ENCODE measurements at regions not wholly inside any gene's neighbourhood (a gene's known extent, or its start where the extent isn't known, plus 50 kb on each side); places are given as distances from the start of the nearest gene placed in this dataset.

DNA sequence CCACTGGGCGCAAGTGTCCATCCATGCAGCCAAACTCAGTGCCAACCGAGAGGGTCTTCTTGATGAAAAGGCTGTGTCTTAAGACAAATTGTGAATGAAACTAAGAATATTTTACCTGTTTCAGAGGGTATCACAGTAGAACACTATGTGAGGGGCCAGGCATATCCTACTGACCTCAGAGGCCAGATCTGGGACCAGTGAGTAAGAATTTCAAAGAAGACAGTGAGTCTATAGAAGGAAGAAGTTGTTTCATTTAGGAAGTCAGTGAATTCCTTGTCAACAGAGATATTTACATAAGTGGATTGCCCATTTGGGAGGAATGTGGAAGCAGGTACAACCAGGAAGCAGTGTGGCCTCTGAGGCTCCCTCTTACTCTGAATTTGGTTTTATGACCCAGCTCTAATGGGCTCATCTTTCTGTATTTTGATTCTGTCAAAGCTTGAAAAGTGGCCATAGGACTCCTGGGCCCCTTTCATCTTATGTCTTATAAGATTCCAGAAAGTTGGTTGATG, 137.4 kb downstream of the ZNF664 start:
- Histone ChIP-seq H2AFZ (ENCODE audit: low read depth, low read length) (no peak overlapping the region), H3K27ac (ENCODE audit: low read length) (no peak overlapping the region), H4K20me1 (ENCODE audit: insufficient read depth) (no peaks in the 10 kb centered on the region), H3K9me3 (ENCODE audit: low read length) (no peaks in the 10 kb centered on the region), H3K9me2 (ENCODE audit: insufficient read depth, low read length) (no peaks in the 10 kb centered on the region), H3K27me3 (ENCODE audit: insufficient read depth, low read depth, low read length) (no peaks in the 10 kb centered on the region), H3F3A (ENCODE audit: insufficient read depth, low read length, poor library complexity, severe bottlenecking) (no peaks in the 10 kb centered on the region), H3K4me2 (ENCODE audit: low read length) (no peak overlapping the region), H3K79me2 (replicated peaks; ENCODE audit: insufficient read depth, low read length) (no peaks in the 10 kb centered on the region), H3K36me3 (ENCODE audit: insufficient read depth, low read length) (no peaks in the 10 kb centered on the region), H3K4me3 (ENCODE audit: low read length) (no peak overlapping the region), H3K9ac (ENCODE audit: low read length) (no peak overlapping the region)
- TF ChIP-seq RAD21 (conservative IDR thresholded peaks at IDR 0.05) (no peak), REST (IDR thresholded peaks at IDR 0.05; ENCODE audit: borderline replicate concordance) (no peak), EZH2 (IDR thresholded peaks at IDR 0.05; ENCODE audit: borderline replicate concordance, insufficient read depth, low read length, poor library complexity, severe bottlenecking) (no peak), MXI1 (conservative IDR thresholded peaks at IDR 0.05; ENCODE audit: poor library complexity, severe bottlenecking) (no peak), SMC3 (conservative IDR thresholded peaks at IDR 0.05; ENCODE audit: poor library complexity) (no peak), EP300 (conservative IDR thresholded peaks at IDR 0.05; ENCODE audit: poor library complexity, severe bottlenecking) (no peak), TAF1 (IDR thresholded peaks at IDR 0.05; ENCODE audit: low read depth) (no peak), CTCF (IDR thresholded peaks at IDR 0.05; ENCODE audit: poor library complexity, severe bottlenecking) (no peak), POLR2AphosphoS5 (IDR thresholded peaks at IDR 0.05) (no peak)

DNA sequence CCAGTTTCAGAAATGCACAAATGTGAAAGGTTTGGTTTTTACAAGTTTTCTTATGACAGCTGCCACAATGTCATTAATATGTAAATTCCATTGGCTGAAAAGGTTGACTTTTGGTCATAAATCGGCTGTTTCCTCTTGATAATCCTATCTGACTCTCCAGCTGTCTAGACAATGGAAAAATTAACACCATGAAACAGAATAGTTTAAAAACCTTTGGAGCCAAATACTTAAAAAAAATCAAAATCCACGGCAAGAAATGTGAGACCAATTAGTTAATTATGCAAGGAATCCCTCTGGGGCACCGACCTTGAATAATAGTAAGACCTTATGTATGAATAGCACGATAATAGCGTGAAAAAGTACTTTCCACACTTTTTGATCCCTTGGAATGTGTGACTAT, 138.0 kb downstream of the ZNF664 start:
- H3K36me3 ChIP-seq (ENCODE audit: insufficient read depth, low read length) = no peaks in the 10 kb centered on the region
- H3K9ac ChIP-seq (ENCODE audit: low read length) = no peak overlapping the region
- no peaks in the 10 kb centered on the region for H3K9me3 ChIP-seq (ENCODE audit: low read length)
- H4K20me1 ChIP-seq (ENCODE audit: insufficient read depth) = no peaks in the 10 kb centered on the region
- no peak overlapping the region for H3K4me2 ChIP-seq (ENCODE audit: low read length)
- no peak overlapping the region for H3K27ac ChIP-seq (ENCODE audit: low read length)
- H3K27me3 ChIP-seq (ENCODE audit: insufficient read depth, low read depth, low read length) = no peaks in the 10 kb centered on the region
- TF ChIP-seq EP300 (conservative IDR thresholded peaks at IDR 0.05; ENCODE audit: poor library complexity, severe bottlenecking) (no peak), EZH2 (IDR thresholded peaks at IDR 0.05; ENCODE audit: borderline replicate concordance, insufficient read depth, low read length, poor library complexity, severe bottlenecking) (no peak), REST (IDR thresholded peaks at IDR 0.05; ENCODE audit: borderline replicate concordance) (no peak), SMC3 (conservative IDR thresholded peaks at IDR 0.05; ENCODE audit: poor library complexity) (no peak), POLR2AphosphoS5 (IDR thresholded peaks at IDR 0.05) (no peak), CTCF (IDR thresholded peaks at IDR 0.05; ENCODE audit: poor library complexity, severe bottlenecking) (no peak), TAF1 (IDR thresholded peaks at IDR 0.05; ENCODE audit: low read depth) (no peak), RAD21 (conservative IDR thresholded peaks at IDR 0.05) (no peak), MXI1 (conservative IDR thresholded peaks at IDR 0.05; ENCODE audit: poor library complexity, severe bottlenecking) (no peak)
- no peaks in the 10 kb centered on the region for H3K79me2 ChIP-seq (replicated peaks; ENCODE audit: insufficient read depth, low read length)
- H3K4me3 ChIP-seq (ENCODE audit: low read length) = no peak overlapping the region
- H3K9me2 ChIP-seq (ENCODE audit: insufficient read depth, low read length) = no peaks in the 10 kb centered on the region
- H2AFZ ChIP-seq (ENCODE audit: low read depth, low read length) = no peak overlapping the region
- no peaks in the 10 kb centered on the region for H3F3A ChIP-seq (ENCODE audit: insufficient read depth, low read length, poor library complexity, severe bottlenecking)

Data from neural cell (in vitro differentiated cells).